H4 (cell line): ENCODE measurements at regions not wholly inside any gene's neighbourhood (a gene's known extent, or its start where the extent isn't known, plus 50 kb on each side); places are given as distances from the start of the nearest gene placed in this dataset.
"Not testable (repeated sequence)": the region's sequence is repeated elsewhere in the genome, so short reads cannot be mapped to it uniquely, and the experiment has no call there.

Experiments
- DNase-seq: peaks from one replicate; pipeline ENCODE4 v3.0.0-alpha.2; 2015; ENCODE audit warnings: low spot score

DNA sequence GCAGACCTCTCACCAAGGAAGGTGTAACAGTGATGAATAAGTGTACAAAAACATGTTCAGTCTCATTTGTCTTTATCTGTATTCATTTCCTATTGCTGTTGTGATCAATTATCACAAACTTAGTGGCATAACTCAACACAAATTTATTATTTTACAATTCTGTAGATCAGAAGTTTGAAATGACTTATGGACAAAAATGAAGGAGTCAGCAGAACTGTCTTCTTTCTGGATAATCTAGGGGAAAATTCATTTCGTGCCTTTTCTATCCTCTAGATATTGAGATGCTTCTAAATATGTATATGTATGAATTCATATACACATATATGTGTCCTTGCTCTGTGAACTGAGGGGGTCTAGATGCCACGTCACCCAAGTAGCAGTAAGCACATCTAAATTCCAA is 663.1 kb upstream of the MARCKS start:
- DNase-seq = no peak

DNA sequence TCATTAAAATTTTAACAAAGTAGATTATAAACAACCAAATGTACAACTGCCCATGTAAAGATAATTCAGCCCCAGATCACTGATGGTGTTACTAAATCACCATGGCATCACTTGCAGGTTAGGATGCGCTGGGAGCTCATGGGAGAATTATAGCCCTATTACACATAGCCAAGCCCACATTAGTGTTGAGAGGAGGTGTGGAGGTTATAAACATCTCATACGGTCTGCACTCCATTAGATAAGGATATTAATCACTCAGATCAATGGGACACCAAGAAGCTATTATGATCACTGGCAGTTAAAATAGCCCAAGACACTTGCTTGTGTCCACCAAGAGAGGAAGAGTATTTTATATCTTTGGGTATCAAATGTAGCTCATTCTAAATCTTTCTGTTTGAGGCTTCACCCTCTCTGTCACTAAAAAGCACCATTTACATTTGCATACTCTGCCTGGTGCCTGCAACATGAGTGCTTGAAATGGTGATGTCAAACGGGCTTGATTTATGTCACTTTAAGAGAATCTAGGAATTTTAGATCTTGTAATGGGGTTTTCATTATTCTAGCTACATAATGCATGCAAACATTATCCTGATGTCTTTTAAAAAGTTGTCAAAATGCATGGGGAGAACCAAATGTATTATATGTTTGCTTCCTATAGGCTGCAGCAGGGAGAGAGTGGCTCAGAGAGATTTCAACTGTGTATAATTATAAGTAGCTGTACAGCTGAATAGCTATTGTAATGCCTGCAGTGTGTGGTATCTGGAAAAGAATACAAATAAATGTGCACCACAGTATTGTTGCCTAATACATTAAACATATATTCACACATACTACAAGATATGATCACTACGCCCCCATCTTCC is 654.1 kb upstream of the MARCKS start:
- DNase-seq = no peak

DNA sequence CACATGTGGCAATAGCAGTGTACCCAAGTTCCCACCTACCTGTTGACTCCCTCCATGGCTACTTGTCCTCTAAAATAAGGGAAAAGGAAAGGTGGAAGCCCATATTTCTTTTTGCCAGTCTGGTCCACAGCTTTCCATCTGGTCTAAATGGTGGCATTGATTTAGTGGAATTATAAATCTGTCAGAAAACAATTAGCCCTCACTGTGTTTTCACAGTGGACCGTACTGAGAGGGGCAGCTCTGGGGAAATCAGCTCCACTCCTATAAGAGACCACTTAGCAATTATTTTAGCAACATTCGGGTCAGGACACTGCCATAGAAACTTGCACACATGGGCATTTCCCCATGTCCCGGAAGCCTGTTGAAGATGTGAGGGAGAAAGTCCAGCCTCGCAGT is 653.4 kb upstream of the MARCKS start:
- DNase-seq = no peak

- DNase-seq = no peak
Observed at GRCh38 chr6:113205553-113205952, 651.6 kb upstream of the MARCKS start.

DNA sequence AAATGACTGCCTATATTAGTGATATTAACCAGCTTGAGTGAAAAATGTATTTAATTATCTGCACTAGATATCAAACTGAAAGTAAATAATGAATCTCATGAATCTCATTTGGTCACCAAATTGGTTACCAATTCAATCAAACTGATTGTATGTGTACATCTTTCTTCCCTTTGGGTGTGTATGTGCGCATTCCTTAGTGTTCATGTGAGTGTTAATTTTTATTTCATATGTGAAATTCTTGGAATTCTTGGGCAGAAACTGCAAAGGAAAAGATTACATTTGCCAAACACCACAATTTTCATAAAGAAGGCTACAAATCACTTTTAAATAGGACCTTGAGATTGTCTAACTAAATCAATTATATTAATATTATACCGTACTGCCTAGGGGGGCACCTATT is 648.4 kb upstream of the MARCKS start:
- DNase-seq = no peak

- no peak for DNase-seq
Observed at GRCh38 chr6:113209315-113209714, 647.8 kb upstream of the MARCKS start.

DNA sequence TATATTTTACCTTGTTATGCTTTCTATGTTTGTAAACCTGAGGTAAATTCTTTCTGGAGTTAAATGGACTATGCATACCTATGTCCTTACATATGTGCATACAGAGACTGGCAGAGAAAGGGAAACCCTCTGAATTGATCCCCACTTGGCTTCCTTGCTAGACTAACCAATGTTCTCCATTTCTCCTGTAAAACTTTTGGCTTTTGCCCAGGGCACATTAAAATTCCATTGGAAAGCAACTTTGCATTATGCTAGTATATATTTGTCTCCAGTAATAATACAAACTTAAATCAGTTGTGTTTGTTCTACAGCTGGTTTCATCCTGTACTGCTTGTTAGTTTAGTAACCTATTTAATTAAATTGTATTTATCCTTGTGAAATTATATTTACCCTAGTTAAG is 646.0 kb upstream of the MARCKS start:
- no peak for DNase-seq

DNA sequence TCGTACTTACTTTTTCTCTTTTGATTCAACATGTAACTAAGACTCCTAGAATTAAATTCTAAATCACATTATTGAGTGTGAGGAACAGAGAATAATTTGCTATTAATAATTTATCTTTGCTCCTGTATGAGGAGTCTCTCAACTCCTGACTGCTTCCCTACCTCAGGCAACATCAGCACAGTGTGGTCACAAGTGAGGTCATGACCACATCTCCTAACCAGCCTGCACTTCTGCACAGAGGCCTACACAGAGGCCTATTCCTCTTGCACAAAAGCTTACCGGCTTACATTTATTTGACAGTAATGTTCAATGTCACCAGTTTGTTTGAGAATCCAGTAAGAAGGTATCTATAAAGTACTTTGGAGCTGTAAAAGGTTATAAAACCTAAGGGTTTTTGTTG is 637.4 kb upstream of the MARCKS start:
- no peak for DNase-seq

DNA sequence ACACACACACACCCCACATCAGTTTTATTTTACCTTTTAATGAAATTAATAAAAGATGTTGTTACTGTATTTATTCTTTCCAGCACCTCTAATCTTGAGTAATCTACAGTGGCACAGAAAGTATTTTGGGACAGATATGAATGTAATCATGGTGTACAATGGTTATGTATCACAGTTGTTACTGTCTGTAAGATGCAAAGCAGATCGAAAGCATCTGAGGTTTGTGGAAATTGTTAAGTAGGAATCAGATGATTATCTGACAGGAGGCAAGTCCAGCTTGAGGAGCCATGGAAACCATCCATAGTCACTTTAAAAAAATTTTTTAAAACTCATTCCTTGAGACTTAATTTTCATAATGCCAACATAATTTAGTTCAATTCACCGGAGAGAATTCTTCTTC is 636.3 kb upstream of the MARCKS start:
- DNase-seq = no peak

- no peak for DNase-seq
Observed at GRCh38 chr6:113221850-113222249, 635.3 kb upstream of the MARCKS start.

- DNase-seq = no peak
Observed at GRCh38 chr6:113246186-113246585, 611.0 kb upstream of the MARCKS start.

DNA sequence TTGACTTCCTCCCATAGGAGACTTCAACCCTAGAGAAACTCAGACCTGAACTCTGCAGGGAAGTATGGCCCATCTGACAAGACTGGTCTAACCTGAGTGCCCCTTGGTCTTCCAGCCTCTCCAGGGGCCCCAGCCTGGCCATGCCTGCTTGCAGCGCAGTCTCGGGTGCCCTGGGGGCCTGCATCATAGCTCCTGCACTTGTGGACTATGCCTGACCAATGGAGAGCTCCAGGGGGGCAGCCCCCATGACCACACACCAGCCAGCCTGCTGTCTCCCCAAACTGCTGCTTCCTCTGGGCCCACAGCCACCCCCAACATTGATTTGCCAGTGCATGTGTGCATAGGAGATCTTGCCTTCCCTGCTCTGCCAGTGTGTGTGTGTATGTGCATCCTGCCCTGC is 608.6 kb upstream of the MARCKS start:
- no peak for DNase-seq

DNA sequence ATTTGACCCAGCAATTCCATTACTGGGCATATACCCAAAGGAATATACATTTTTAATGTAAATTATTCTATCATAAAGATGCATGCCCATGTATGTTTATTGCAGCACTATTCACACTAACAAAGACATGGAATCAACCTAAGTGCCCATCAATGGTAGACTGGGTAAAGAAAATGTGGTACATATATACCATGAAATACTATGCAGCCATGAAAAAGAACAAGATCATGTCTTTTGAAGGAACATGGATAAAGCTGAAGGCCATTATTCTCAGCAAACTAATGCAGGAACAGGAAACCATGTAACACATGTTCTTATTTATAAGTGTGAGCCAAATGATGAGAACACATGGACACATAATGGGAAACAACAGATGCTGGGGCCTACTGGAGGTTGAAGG is 603.0 kb upstream of the MARCKS start:
- DNase-seq = not testable (repeated sequence)

DNA sequence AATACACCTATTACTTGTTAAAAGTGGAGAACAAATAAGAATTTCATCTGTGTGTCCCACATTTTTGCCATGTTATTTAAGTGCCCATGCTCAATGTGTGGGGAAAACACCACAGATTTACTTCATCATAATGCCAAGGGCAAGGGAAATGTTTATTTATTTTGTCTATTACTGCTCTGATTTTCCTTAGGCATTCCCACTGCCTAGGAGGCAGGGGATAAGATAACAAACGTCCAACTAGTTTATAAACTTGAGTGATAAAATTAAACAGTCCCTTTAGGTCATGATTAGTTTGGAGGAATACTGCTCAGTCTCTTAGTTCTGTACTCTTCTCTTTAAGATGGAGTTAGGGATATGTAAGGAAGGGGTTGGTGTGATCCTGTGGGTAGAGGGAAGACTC is 598.4 kb upstream of the MARCKS start:
- DNase-seq = peak; percentile 3

DNA sequence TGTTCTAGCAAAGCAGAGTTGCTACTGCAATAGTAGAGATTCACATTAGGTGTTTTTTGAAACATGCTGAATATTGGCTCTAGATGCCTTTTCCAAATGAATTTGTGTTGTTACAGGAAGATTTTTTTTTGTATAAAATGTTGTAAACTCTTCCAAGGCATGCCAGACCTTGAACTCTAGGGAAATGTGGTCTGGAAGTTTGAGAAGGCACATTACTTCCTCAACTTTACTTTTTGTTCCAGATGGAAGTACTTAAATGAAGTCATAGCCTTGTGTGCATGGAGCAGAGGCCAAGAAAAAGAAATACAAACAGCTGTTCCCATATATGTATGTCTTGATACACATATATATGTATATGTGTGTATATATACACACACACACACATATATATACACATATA is 585.7 kb upstream of the MARCKS start:
- no peak for DNase-seq

GRCh38 chr6:113276601-113277000 is 580.5 kb upstream of the MARCKS start:
- DNase-seq = no peak

GRCh38 chr6:113277111-113277510 is 580.0 kb upstream of the MARCKS start:
- no peak for DNase-seq

DNA sequence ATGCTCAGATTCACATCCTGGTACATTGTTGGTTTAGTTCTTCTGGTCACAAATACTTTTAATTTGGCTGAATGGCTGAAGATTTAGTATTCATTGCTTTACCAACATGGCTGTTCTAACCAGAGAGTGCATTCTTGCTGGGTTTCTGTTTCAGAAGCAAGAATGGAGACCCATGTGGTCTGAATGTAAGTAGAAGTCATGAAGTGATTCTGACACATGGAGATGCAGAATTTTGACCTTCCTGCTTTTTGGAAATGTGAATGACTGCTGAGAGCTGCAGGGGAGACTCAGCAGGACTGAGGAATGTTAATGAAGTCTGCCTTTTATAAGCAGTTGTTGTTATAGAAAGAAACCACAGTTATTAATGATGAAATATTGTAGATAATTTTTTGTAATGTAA is 576.1 kb upstream of the MARCKS start:
- no peak for DNase-seq

DNA sequence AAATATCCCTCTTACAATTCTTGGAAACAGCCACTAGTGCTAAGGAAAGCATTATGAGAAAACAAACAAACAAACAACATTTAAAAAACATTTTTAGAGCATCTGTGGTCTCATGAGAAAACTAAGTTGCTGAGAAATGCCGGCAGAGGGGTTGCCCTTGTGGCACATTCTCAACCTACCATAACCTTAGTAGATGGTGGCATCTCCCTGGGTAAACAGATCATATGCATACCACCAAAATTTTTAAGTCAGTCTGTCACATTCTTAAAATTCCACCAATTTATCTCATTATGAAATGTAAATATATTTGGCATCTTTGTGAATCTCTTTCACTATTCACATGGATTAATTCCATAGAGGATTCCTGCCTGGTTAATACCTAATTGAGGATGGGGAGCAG is 575.7 kb upstream of the MARCKS start:
- no peak for DNase-seq

DNA sequence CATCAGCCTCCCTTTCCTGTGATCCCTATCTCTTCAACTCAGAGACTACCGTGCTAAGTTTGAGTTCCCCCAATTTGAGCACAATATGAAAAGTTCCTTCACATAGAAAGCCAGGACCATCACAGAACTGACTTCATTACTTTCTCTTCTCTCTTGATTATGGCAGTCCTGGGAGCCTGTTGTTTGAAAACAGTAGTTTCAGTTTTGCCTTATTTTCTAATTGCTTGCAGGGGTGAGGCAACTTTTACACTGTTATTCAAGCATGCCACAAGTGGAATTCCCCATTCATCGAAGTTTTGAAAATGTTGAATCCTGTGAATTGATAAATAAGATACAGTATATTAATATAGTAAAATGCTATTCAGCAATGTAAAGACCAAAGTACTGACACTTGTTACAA is 569.7 kb upstream of the MARCKS start:
- no peak for DNase-seq

DNA sequence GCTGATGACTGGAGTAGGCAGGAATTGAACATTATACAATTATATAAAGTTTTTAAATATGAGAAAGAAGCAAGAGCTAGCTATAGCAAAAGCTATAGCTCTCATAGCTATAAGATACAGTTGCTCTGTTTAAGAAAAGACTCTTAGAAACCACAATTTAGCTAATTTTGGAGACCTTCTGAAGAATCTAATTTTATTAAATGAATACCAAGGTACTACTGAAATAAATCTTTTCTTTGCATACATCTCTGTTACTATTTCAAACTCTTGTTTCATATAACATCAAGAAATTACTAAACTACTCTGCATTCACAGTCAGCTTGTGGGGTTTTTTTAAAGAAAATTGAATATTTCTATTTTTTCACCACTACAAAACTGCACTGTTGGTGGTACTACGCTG is 568.7 kb upstream of the MARCKS start:
- DNase-seq = no peak

DNA sequence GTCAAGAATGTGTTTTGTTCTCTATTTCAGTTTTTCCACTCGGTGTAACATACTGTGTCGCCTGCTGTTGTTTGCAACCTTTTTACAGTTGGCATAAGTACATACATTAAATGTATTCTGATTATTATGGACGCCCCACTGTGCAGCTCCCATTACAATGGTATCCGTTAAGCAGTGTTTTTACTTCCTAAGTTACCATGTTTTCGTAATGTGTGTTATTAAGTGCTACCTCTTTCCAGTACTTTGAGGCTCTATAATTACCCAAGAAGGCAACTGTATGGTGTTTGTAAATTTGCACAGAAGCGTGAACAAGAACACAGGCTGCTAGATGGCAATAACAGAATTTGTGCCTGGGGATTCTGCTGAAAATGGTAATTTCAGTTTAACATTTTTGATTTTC is 568.0 kb upstream of the MARCKS start:
- DNase-seq = no peak

DNA sequence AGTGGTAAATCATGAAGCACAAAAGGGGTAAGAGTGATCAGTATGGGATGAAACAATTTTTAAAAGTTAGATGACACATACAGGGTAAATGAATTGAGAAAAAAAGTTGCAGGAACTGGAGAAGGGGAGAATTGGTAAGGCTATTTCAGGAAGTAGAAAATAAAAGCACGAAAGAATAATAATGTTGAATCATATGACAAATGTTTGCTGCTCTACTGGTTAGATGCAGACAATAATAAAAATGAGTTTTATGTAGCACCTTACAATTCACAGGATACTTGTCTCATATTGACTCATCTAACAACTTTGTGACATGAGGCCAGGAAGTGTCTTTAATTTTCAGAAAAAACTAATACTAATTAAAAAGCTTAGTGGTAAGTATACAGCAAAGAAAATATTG is 566.5 kb upstream of the MARCKS start:
- no peak for DNase-seq

GRCh38 chr6:113291751-113292445 is 565.2 kb upstream of the MARCKS start:
- DNase-seq = no peak
